Colonic mucosa (tissue), 4 donors: ENCODE measurements at regions not wholly inside any gene's neighbourhood (a gene's known extent, or its start where the extent isn't known, plus 50 kb on each side); places are given as distances from the start of the nearest gene placed in this dataset.

Experiments used
- DNase-seq: peaks from one replicate; pipeline ENCODE4 v3.0.0-alpha.2; 2020
- H3K27ac ChIP-seq: fragments of 200-600 bp; one replicate; pipeline ENCODE4 v1.8.0; 2021
- H3K27me3 ChIP-seq: fragments of 200-600 bp; one replicate; pipeline ENCODE4 v1.8.0; 2021
- H3K36me3 ChIP-seq: fragments of 200-600 bp; one replicate; pipeline ENCODE4 v1.8.0; 2021
- H3K4me1 ChIP-seq: fragments of 200-600 bp; one replicate; pipeline ENCODE4 v1.8.0; 2021; ENCODE audit warnings: mild to moderate bottlenecking
- H3K4me3 ChIP-seq: fragments of 200-600 bp; one replicate; pipeline ENCODE4 v1.8.0; 2021
- H3K9ac ChIP-seq, 2 donors: one replicate each; pipeline ENCODE4 v1.7.0; 2013; ENCODE audit warnings: control low read depth in 2 of 2, low read depth in 2 of 2, low read length in 2 of 2
- H3K9me3 ChIP-seq: fragments of 200-600 bp; one replicate; pipeline ENCODE4 v1.8.0; 2021
- CTCF ChIP-seq: fragments of 200-600 bp; IDR thresholded peaks from one replicate; pipeline ENCODE4 v1.8.0; 2022; ENCODE audit warnings: antibody characterized with exemption, mild to moderate bottlenecking
- intact Hi-C: fragments of 100-400 bp; cut with DNase I; formaldehyde crosslinking; loops from one replicate; pipeline ENCODE4 v1.14.1; 2022
- donor health status: healthy.
- donor health status: DM: no; HTN: no; CAD: no.
- donor health status: DM: no; HTN: no; CAD: no.

- Histone ChIP-seq H3K36me3 (no peaks in the 10 kb centered on the region), H3K27ac (no peak overlapping the region), H3K9me3 (no peaks in the 10 kb centered on the region), H3K9ac (no peak overlapping the region), H3K4me1 (no peaks in the 10 kb centered on the region), H3K27me3 (no peaks in the 10 kb centered on the region), H3K4me3 (no peak overlapping the region)
- TF ChIP-seq CTCF = no peak
- intact Hi-C loops = no loop called here
- no peak for DNase-seq
These were observed 136.9 kb downstream of the COPS8 start for GRCh38 chr2:237222601-237223041.

GRCh38 chr2:237223201-237223861 is 137.6 kb downstream of the COPS8 start:
- DNase-seq = no peak
- TF ChIP-seq CTCF = no peak

GRCh38 chr2:237227190-237227589 is 141.5 kb downstream of the COPS8 start:
- no peak for DNase-seq
- Histone ChIP-seq H3K36me3 (no peaks in the 10 kb centered on the region), H3K4me1 (no peaks in the 10 kb centered on the region), H3K27ac (no peak overlapping the region), H3K9ac (no peak overlapping the region), H3K4me3 (no peak overlapping the region), H3K9me3 (no peaks in the 10 kb centered on the region), H3K27me3 (no peaks in the 10 kb centered on the region)
- intact Hi-C loops = no loop called here
- TF ChIP-seq CTCF = no peak

More at GRCh38 chr2:237223201-237223861, 137.6 kb downstream of the COPS8 start:
- intact Hi-C loops = no loop called here
- Histone ChIP-seq H3K9me3 (no peaks in the 10 kb centered on the region), H3K36me3 (no peaks in the 10 kb centered on the region), H3K4me1 (no peaks in the 10 kb centered on the region), H3K4me3 (no peak overlapping the region), H3K27me3 (no peaks in the 10 kb centered on the region), H3K9ac (no peak overlapping the region), H3K27ac (no peak overlapping the region)

- H3K4me1 ChIP-seq = no peaks in the 10 kb centered on the region
- no peak overlapping the region for H3K4me3 ChIP-seq
- no peaks in the 10 kb centered on the region for H3K9me3 ChIP-seq
- H3K27ac ChIP-seq = no peak overlapping the region
- no peak overlapping the region for H3K9ac ChIP-seq
- no peak for DNase-seq
- no peaks in the 10 kb centered on the region for H3K36me3 ChIP-seq
- intact Hi-C loops = no loop called here
- TF ChIP-seq CTCF = no peak
- no peaks in the 10 kb centered on the region for H3K27me3 ChIP-seq
These were observed 142.0 kb downstream of the COPS8 start for GRCh38 chr2:237227592-237228280.

- H3K27ac ChIP-seq = no peak overlapping the region
- H3K36me3 ChIP-seq = no peaks in the 10 kb centered on the region
- no peak for DNase-seq
- no peaks in the 10 kb centered on the region for H3K27me3 ChIP-seq
- H3K9me3 ChIP-seq = no peaks in the 10 kb centered on the region
- no peak overlapping the region for H3K9ac ChIP-seq
- no peak for TF ChIP-seq CTCF
- no peaks in the 10 kb centered on the region for H3K4me1 ChIP-seq
- no peak overlapping the region for H3K4me3 ChIP-seq
- intact Hi-C loops = no loop called here
These were observed 142.6 kb downstream of the COPS8 start for GRCh38 chr2:237228281-237228625.
